SKM-1 (cell line): ENCODE measurements at regions not wholly inside any gene's neighbourhood (a gene's known extent, or its start where the extent isn't known, plus 50 kb on each side); places are given as distances from the start of the nearest gene placed in this dataset.

Experiments
- DNase-seq: peaks from one replicate; lab custom pipeline; 2025; ENCODE audit not compliant: unreplicated experiment; lab: John Stamatoyannopoulos, UW

GRCh38 chr3:23644099-23644498 lies 161.7 kb upstream of the UBE2E1 start:
- no peak for DNase-seq

GRCh38 chr3:23644676-23645075 lies 161.1 kb upstream of the UBE2E1 start:
- no peak for DNase-seq

GRCh38 chr3:23645533-23646183 lies 160.1 kb upstream of the UBE2E1 start:
- DNase-seq: no peak

- DNase-seq: no peak
Observed at GRCh38 chr3:23646184-23646920, 159.4 kb upstream of the UBE2E1 start.

GRCh38 chr3:23647706-23648258 lies 158.0 kb upstream of the UBE2E1 start:
- DNase-seq: no peak

GRCh38 chr3:23648326-23648995 lies 157.3 kb upstream of the UBE2E1 start:
- no peak for DNase-seq

- no peak for DNase-seq
Observed at GRCh38 chr3:23648996-23649395, 156.8 kb upstream of the UBE2E1 start.

- DNase-seq: no peak
Observed at GRCh38 chr3:23649448-23649847, 156.3 kb upstream of the UBE2E1 start.

GRCh38 chr3:23650371-23651140 lies 155.2 kb upstream of the UBE2E1 start:
- peak; percentile 30 for DNase-seq

GRCh38 chr3:23653647-23654525 lies 151.9 kb upstream of the UBE2E1 start:
- no peak for DNase-seq

- no peak for DNase-seq
Observed at GRCh38 chr3:23654571-23654970, 151.2 kb upstream of the UBE2E1 start.

GRCh38 chr3:23655749-23656148 lies 150.0 kb upstream of the UBE2E1 start:
- no peak for DNase-seq

GRCh38 chr3:23656199-23656598 lies 149.6 kb upstream of the UBE2E1 start:
- no peak for DNase-seq

GRCh38 chr3:23656821-23657220 lies 148.9 kb upstream of the UBE2E1 start:
- DNase-seq: no peak

- DNase-seq: no peak
Observed at GRCh38 chr3:23657647-23658046, 148.1 kb upstream of the UBE2E1 start.

GRCh38 chr3:23659274-23659673 lies 146.5 kb upstream of the UBE2E1 start:
- peak; percentile 43 for DNase-seq

GRCh38 chr3:23659840-23660430 lies 145.8 kb upstream of the UBE2E1 start:
- no peak for DNase-seq

- DNase-seq: no peak
Observed at GRCh38 chr3:23662079-23662617, 143.6 kb upstream of the UBE2E1 start.

- no peak for DNase-seq
Observed at GRCh38 chr3:23663246-23663645, 142.5 kb upstream of the UBE2E1 start.
